Mesenchymal stem cell (in vitro differentiated cells and primary cell): ENCODE measurements at regions not wholly inside any gene's neighbourhood (a gene's known extent, or its start where the extent isn't known, plus 50 kb on each side); places are given as distances from the start of the nearest gene placed in this dataset.

Source experiments
- DNase-seq: peaks from one replicate; pipeline ENCODE4 v3.0.0-alpha.2; 2013
- H2AFZ ChIP-seq: one replicate; pipeline ENCODE4 v1.6.1; 2013; ENCODE audit warnings: low read depth, mild to moderate bottlenecking, control low read depth, inconsistent platforms, low read length, moderate library complexity
- H2AK5ac ChIP-seq: 2 replicates; pipeline ENCODE4 v1.6.1; 2013; ENCODE audit warnings: low read length, moderate library complexity, mild to moderate bottlenecking, inconsistent platforms; ENCODE audit not compliant: severe bottlenecking
- H2BK120ac ChIP-seq: one replicate; pipeline ENCODE4 v1.6.1; 2013; ENCODE audit warnings: low read depth, mild to moderate bottlenecking, inconsistent platforms, low read length, moderate library complexity
- H2BK12ac ChIP-seq, 2 experiments: one replicate each; pipeline ENCODE4 v1.6.1; 2013; ENCODE audit warnings: inconsistent platforms in 2 of 2, low read length in 2 of 2, mild to moderate bottlenecking in 2 of 2, moderate library complexity in 2 of 2, control low read depth in 1 of 2
- H2BK15ac ChIP-seq: one replicate; pipeline ENCODE4 v1.6.1; 2013; ENCODE audit warnings: mild to moderate bottlenecking, low read depth, inconsistent platforms; ENCODE audit not compliant: poor library complexity, severe bottlenecking
- H2BK5ac ChIP-seq: 2 replicates; pipeline ENCODE4 v1.6.1; 2013; ENCODE audit warnings: low read depth, mild to moderate bottlenecking, low read length, control low read depth, inconsistent platforms; ENCODE audit not compliant: poor library complexity, severe bottlenecking
- H3K14ac ChIP-seq, 2 experiments: one replicate each; pipeline ENCODE4 v1.6.1; 2013; ENCODE audit warnings: inconsistent platforms in 2 of 2, low read length in 2 of 2, control low read depth in 1 of 2, mild to moderate bottlenecking in 1 of 2, moderate library complexity in 1 of 2
- H3K18ac ChIP-seq, 2 experiments: one replicate each; pipeline ENCODE4 v1.6.1; 2013; ENCODE audit warnings: inconsistent platforms in 2 of 2, low read length in 2 of 2, control low read depth in 1 of 2, low read depth in 1 of 2, mild to moderate bottlenecking in 1 of 2
- H3K23ac ChIP-seq, 2 experiments: one replicate each; pipeline ENCODE4 v1.6.1; 2013; ENCODE audit warnings: inconsistent platforms in 2 of 2, low read length in 2 of 2, mild to moderate bottlenecking in 2 of 2, moderate library complexity in 2 of 2, control low read depth in 1 of 2
- H3K27ac ChIP-seq: 2 replicates; pipeline ENCODE4 v1.5.1; 2013; ENCODE audit warnings: mild to moderate bottlenecking, moderate library complexity, low read length, control low read depth, inconsistent platforms; ENCODE audit not compliant: poor library complexity, severe bottlenecking
- H3K27me3 ChIP-seq, 2 experiments: 2 replicates each; pipeline versions ENCODE4 v1.6.1 to v1.7.0; 2013; ENCODE audit warnings: low read length in 2 of 2, mild to moderate bottlenecking in 2 of 2, moderate library complexity in 2 of 2, control low read depth in 1 of 2, inconsistent platforms in 1 of 2; ENCODE audit not compliant: control insufficient read depth in 1 of 2, insufficient read depth in 1 of 2
- H3K36me3 ChIP-seq, 2 experiments: 2 replicates each; pipeline versions ENCODE4 v1.6.1 to v1.7.0; 2013; ENCODE audit warnings: low read length in 2 of 2, control low read depth in 1 of 2, inconsistent platforms in 1 of 2, low read depth in 1 of 2, mild to moderate bottlenecking in 1 of 2; ENCODE audit not compliant: insufficient read depth in 2 of 2, control insufficient read depth in 1 of 2
- H3K4ac ChIP-seq, 2 experiments: one replicate each; pipeline ENCODE4 v1.6.1; 2013; ENCODE audit warnings: inconsistent platforms in 2 of 2, low read length in 2 of 2, mild to moderate bottlenecking in 2 of 2, moderate library complexity in 2 of 2, control low read depth in 1 of 2, low read depth in 1 of 2
- H3K4me1 ChIP-seq: 2 replicates; pipeline ENCODE4 v1.6.1; 2013; ENCODE audit warnings: low read depth, low read length, control low read depth; ENCODE audit not compliant: control insufficient read depth, insufficient read depth
- H3K4me2 ChIP-seq: 2 replicates; pipeline ENCODE4 v1.6.1; 2013; ENCODE audit warnings: low read length, mild to moderate bottlenecking, inconsistent platforms; ENCODE audit not compliant: poor library complexity, severe bottlenecking
- H3K4me3 ChIP-seq, 2 experiments: 2 replicates each; pipeline versions ENCODE4 v1.5.1 to v1.7.0; 2013; ENCODE audit warnings: low read length in 2 of 2, mild to moderate bottlenecking in 2 of 2, control low read depth in 1 of 2, low read depth in 1 of 2; ENCODE audit not compliant: insufficient read depth in 1 of 2
- H3K79me1 ChIP-seq: replicated peaks from 2 replicates; pipeline ENCODE4 v1.6.1; 2013; ENCODE audit warnings: mild to moderate bottlenecking, control low read depth, low read length, inconsistent platforms; ENCODE audit not compliant: poor library complexity, severe bottlenecking
- H3K9ac ChIP-seq: 2 replicates; pipeline ENCODE4 v1.7.0; 2013; ENCODE audit warnings: mild to moderate bottlenecking, low read length, moderate library complexity
- H3K9me3 ChIP-seq: 2 replicates; pipeline ENCODE4 v1.7.0; 2013; ENCODE audit warnings: mild to moderate bottlenecking, low read length; ENCODE audit not compliant: control insufficient read depth
- H4K8ac ChIP-seq: one replicate; pipeline ENCODE4 v1.6.1; 2013; ENCODE audit warnings: inconsistent platforms, mild to moderate bottlenecking, low read length, moderate library complexity
- H4K91ac ChIP-seq: one replicate; pipeline ENCODE4 v1.6.1; 2013; ENCODE audit warnings: mild to moderate bottlenecking, low read length, inconsistent platforms
- WGBS: methylation state at CpG from one replicate; pipeline ENCODE4 v1.1.7; 2013; ENCODE audit warnings: mixed read lengths; 5-methylcytosine and 5-hydroxymethylcytosine counted together

- Histone ChIP-seq H3K27me3 (no peaks in the 10 kb centered on the region), H3K79me1 (no peaks in the 10 kb centered on the region), H4K8ac (no peak overlapping the region), H3K4ac (no peak overlapping the region), H2BK120ac (no peak overlapping the region), H3K18ac (no peak overlapping the region), H3K9me3 (no peaks in the 10 kb centered on the region), H3K4me1 (no peaks in the 10 kb centered on the region), H2AFZ (no peak overlapping the region), H2BK12ac (no peak overlapping the region), H4K91ac (no peak overlapping the region), H3K23ac (no peak overlapping the region), H3K4me2 (no peak overlapping the region), H3K36me3 (no peaks in the 10 kb centered on the region), H2BK5ac (no peak overlapping the region), H3K9ac (no peak overlapping the region), H3K14ac (no peak overlapping the region), H2BK15ac (no peak overlapping the region), H2AK5ac (no peak overlapping the region), H3K4me3 (no peak overlapping the region), H3K27ac (no peak overlapping the region)
- no peak for DNase-seq
Observed at GRCh38 chr14:55867311-55867710, 250.9 kb upstream of the PELI2 start.

DNA sequence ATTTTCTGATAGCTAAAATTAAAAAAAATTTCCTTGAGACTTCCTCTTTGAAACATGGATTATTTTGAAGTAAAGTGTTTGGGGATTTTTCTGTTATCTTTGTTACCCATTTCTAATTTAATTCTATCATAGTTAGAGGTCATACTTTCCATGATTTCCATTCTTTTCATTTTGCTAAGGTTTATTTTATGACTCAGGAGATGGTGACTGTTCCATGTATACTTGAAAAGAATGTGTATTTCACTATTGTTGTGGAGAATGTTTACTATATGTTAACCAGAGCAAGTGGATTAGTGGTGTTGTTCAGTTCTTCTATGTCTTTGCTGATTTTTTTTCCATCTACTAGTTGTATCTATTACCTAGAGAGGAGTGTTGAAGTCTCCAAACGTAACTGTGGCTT, 250.5 kb upstream of the PELI2 start:
- Histone ChIP-seq H4K91ac (no peak overlapping the region), H3K9ac (no peak overlapping the region), H2BK5ac (no peak overlapping the region), H3K4ac (no peak overlapping the region), H4K8ac (no peak overlapping the region), H3K4me1 (peaks cover 1% of the 10 kb centered on the region), H3K27me3 (no peaks in the 10 kb centered on the region), H3K4me2 (no peak overlapping the region), H2BK120ac (no peak overlapping the region), H2BK15ac (no peak overlapping the region), H3K79me1 (no peaks in the 10 kb centered on the region), H3K14ac (no peak overlapping the region), H3K9me3 (no peaks in the 10 kb centered on the region), H3K23ac (no peak overlapping the region), H2BK12ac (no peak overlapping the region), H3K18ac (no peak overlapping the region), H2AK5ac (no peak overlapping the region), H3K36me3 (no peaks in the 10 kb centered on the region), H2AFZ (no peak overlapping the region), H3K4me3 (no peak overlapping the region), H3K27ac (no peak overlapping the region)
- no CpG with 5 or more reads among the region's 1 CpG for WGBS
- DNase-seq, result no peak

- H3K18ac ChIP-seq, result no peak overlapping the region
- no peak overlapping the region for H3K9ac ChIP-seq
- no peak overlapping the region for H3K4ac ChIP-seq
- H3K4me2 ChIP-seq, result no peak overlapping the region
- 100% methylated on average over 2 of the region's 2 CpGs for WGBS
- H3K27ac ChIP-seq, result no peak overlapping the region
- no peak overlapping the region for H2BK15ac ChIP-seq
- H2BK5ac ChIP-seq, result no peak overlapping the region
- H2BK12ac ChIP-seq, result no peak overlapping the region
- no peaks in the 10 kb centered on the region for H3K79me1 ChIP-seq
- H3K4me1 ChIP-seq, result peaks cover 1% of the 10 kb centered on the region
- no peaks in the 10 kb centered on the region for H3K27me3 ChIP-seq
- no peak overlapping the region for H3K14ac ChIP-seq
- H4K8ac ChIP-seq, result no peak overlapping the region
- H3K36me3 ChIP-seq, result no peaks in the 10 kb centered on the region
- no peaks in the 10 kb centered on the region for H3K9me3 ChIP-seq
- no peak overlapping the region for H2AFZ ChIP-seq
- no peak for DNase-seq
- no peak overlapping the region for H3K23ac ChIP-seq
- no peak overlapping the region for H3K4me3 ChIP-seq
- no peak overlapping the region for H2BK120ac ChIP-seq
- no peak overlapping the region for H4K91ac ChIP-seq
- no peak overlapping the region for H2AK5ac ChIP-seq
Observed at GRCh38 chr14:55869397-55870049, 248.7 kb upstream of the PELI2 start.

GRCh38 chr14:55873169-55873568, 245.0 kb upstream of the PELI2 start:
- 72% methylated on average over 6 of the region's 9 CpGs for WGBS
- H4K8ac ChIP-seq, result no peak overlapping the region
- H3K14ac ChIP-seq, result no peak overlapping the region
- peaks cover 0 to 5% of the 10 kb centered on the region in 2 experiments for H3K27me3 ChIP-seq
- H2BK12ac ChIP-seq, result no peak overlapping the region
- no peak overlapping the region for H2BK120ac ChIP-seq
- no peak overlapping the region for H3K18ac ChIP-seq
- no peak overlapping the region for H3K4me3 ChIP-seq
- no peak overlapping the region for H4K91ac ChIP-seq
- peaks cover 1% of the 10 kb centered on the region for H3K4me1 ChIP-seq
- no peaks in the 10 kb centered on the region for H3K79me1 ChIP-seq
- H2BK15ac ChIP-seq, result no peak overlapping the region
- H3K9ac ChIP-seq, result no peak overlapping the region
- no peak for DNase-seq
- H3K9me3 ChIP-seq, result no peaks in the 10 kb centered on the region
- H2AK5ac ChIP-seq, result no peak overlapping the region
- no peaks in the 10 kb centered on the region for H3K36me3 ChIP-seq
- no peak overlapping the region for H2BK5ac ChIP-seq
- H3K4me2 ChIP-seq, result no peak overlapping the region
- H2AFZ ChIP-seq, result no peak overlapping the region
- no peak overlapping the region for H3K4ac ChIP-seq
- H3K23ac ChIP-seq, result no peak overlapping the region
- no peak overlapping the region for H3K27ac ChIP-seq
